ENCODE measurements at regions not wholly inside any gene's neighbourhood (a gene's known extent, or its start where the extent isn't known, plus 50 kb on each side); places are given as distances from the start of the nearest gene placed in this dataset.
A peak's percentile ranks its signal among the peaks of the same experiment; 100 is the strongest.

DNA sequence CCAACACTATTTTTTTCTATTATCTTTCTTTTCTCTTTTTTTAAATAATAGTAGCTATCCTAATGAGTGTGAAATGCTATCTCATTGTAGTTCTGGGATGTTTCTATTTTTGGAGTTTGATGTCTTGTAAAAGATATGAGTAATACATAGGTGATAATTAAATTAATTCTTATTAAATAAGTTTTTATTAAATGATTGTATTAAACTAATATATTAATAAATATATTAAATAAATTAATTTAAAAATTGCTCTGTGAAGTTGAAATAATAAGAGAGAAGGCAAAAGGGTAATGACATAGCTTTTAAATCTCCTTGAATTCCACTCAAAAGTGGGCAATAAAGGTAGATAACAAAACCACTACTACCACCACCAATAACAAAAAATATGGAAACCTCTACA, 230.2 kb upstream of the SSTR1 start:
- TF ChIP-seq, protein P1, sequence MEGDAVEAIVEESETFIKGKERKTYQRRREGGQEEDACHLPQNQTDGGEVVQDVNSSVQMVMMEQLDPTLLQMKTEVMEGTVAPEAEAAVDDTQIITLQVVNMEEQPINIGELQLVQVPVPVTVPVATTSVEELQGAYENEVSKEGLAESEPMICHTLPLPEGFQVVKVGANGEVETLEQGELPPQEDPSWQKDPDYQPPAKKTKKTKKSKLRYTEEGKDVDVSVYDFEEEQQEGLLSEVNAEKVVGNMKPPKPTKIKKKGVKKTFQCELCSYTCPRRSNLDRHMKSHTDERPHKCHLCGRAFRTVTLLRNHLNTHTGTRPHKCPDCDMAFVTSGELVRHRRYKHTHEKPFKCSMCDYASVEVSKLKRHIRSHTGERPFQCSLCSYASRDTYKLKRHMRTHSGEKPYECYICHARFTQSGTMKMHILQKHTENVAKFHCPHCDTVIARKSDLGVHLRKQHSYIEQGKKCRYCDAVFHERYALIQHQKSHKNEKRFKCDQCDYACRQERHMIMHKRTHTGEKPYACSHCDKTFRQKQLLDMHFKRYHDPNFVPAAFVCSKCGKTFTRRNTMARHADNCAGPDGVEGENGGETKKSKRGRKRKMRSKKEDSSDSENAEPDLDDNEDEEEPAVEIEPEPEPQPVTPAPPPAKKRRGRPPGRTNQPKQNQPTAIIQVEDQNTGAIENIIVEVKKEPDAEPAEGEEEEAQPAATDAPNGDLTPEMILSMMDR (IDR thresholded peaks at IDR 0.05; ENCODE audit: control insufficient read depth, insufficient read depth, low read depth, low read length, missing control alignments): no peak
- no peak overlapping the region for H3K4me3 ChIP-seq (ENCODE audit: control insufficient read depth, low read depth, low read length)

DNA sequence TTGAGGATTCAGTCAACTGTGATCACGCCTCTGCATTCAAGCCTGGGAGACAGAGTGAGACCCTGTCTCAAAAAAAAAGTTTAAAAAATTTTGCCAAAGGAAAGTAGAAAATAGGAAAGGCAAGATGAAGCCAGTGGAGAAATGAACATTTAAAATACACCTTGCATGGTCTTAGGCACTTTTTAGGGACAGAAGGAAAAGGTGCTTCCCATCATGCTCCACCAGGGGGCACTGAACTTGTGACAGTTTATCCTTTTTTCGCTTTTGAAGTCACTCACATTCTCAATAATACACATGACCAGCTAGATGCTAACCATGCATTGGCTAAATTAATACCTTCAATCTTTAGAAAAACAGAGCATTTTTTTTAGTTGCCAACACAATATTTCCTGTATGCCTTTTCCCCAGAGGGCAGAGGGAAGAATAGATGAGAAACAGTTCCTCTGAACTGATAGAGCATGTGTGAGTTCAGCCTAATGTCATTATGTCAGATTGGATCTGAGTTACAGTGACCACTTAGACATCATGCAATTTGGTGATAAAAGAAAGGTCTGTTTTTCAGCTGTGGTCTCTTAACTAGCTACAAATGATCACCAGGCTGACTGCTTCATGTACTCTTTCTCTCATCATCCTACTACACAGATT, 221.8 kb upstream of the SSTR1 start:
- TF ChIP-seq, protein P1 (IDR thresholded peaks at IDR 0.05; ENCODE audit: control insufficient read depth, insufficient read depth, low read depth, low read length, missing control alignments): peak; percentile 72
- DNase-seq (ENCODE audit: low read depth): peak; percentile 27

More for the DNA sequence above, 230.2 kb upstream of the SSTR1 start:
- no peak for DNase-seq (ENCODE audit: low read depth)

DNA sequence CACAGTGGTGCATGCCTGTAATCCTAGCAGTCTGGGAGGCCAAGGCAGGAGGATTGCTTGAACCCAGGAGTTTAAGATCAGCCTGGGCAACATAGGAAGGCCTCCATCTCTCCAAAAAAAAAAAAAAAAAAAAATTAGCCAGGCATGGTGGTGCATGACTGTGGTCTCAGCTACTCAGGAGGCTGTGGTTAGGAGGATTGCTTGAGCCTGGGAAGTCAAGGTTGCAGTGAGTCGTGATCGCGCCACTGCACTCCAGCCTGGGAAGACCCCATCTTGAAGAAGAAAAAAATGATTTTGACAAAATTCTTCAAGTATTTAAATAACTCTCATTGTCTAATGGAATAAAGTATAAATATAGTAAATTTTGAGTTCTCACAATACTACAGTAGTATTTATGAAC, 219.2 kb upstream of the SSTR1 start:
- TF ChIP-seq, protein P1 (IDR thresholded peaks at IDR 0.05; ENCODE audit: control insufficient read depth, insufficient read depth, low read depth, low read length, missing control alignments): no peak
- no peak overlapping the region for H3K4me3 ChIP-seq (ENCODE audit: control insufficient read depth, low read depth, low read length)
- DNase-seq (ENCODE audit: low read depth): no peak

More for the DNA sequence above, 221.8 kb upstream of the SSTR1 start:
- H3K4me3 ChIP-seq (ENCODE audit: control insufficient read depth, low read depth, low read length): no peak overlapping the region

DNA sequence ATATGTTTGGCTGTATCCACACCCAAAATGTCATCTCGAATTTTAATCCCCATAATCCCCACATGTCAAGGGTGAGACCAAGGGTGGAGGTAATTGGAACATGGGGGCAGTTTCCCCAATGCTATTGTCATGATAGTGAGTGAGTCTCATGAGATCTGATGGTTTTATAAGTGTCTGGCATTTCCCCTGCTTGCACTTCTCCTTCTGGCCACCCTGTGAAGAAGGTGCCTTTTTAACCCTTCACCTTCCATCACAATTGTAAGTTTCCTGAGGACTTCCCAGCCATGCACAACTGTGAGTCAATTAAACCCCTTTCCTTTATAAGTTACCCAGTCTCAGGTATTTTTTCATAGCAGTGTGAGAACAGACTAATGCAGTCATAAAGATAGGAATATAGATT, 216.7 kb upstream of the SSTR1 start:
- DNase-seq (ENCODE audit: low read depth): no peak
- no peak overlapping the region for H3K4me3 ChIP-seq (ENCODE audit: control insufficient read depth, low read depth, low read length)
- TF ChIP-seq, protein P1 (IDR thresholded peaks at IDR 0.05; ENCODE audit: control insufficient read depth, insufficient read depth, low read depth, low read length, missing control alignments): no peak

DNA sequence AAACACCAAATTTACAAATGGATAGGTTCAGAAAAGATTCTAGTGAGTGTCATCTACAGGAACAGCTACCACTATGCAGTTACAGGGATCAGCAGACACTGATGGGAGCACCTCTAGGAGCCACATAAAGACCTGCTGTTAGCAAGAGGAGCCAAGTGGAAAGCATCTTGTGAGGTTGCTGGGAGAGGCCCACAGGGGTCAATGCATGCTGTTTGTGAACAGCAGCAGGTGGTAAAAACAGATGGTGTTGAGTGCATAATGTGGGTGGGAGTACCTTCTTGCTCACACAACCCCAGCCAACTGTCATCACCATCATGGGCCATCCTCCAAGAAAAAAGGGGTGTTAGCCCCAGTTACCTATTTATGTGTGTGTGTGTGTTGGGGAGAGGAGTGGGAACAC, 215.2 kb upstream of the SSTR1 start:
- no peak overlapping the region for H3K4me3 ChIP-seq (ENCODE audit: control insufficient read depth, low read depth, low read length)
- DNase-seq (ENCODE audit: low read depth): no peak
- TF ChIP-seq, protein P1 (IDR thresholded peaks at IDR 0.05; ENCODE audit: control insufficient read depth, insufficient read depth, low read depth, low read length, missing control alignments): no peak

DNA sequence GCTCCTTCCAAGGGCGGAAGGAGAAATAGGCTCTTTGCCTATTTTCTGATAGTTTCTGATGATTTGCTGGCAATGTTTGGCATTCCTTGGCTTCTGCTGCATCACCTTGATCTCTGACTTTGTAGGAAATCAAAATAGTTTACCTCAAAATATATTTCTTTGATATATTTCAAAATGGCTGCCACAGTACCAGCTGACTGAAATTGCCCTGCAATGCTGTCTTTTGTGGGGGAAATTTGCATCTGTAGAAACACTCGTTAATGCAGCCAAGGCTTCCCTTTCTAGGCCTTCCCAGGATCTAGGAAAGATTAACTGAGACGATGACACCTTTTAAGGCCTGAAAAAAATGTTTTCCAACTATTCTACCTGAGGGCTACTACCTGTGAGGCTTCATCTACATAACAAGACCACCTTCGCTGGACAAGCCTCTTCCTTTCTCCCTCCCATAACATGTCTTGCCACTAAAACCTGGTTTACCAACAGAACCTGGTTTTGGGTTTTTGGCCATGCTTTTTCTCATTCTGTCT, 212.8 kb upstream of the SSTR1 start:
- no peak for DNase-seq (ENCODE audit: low read depth)
- no peak overlapping the region for H3K4me3 ChIP-seq (ENCODE audit: control insufficient read depth, low read depth, low read length)
- TF ChIP-seq, protein P1 (IDR thresholded peaks at IDR 0.05; ENCODE audit: control insufficient read depth, insufficient read depth, low read depth, low read length, missing control alignments): no peak
